Endothelial cell of umbilical vein (primary cell): ENCODE measurements at regions not wholly inside any gene's neighbourhood (a gene's known extent, or its start where the extent isn't known, plus 50 kb on each side); places are given as distances from the start of the nearest gene placed in this dataset.

ENCODE experiments used
- CTCF ChIP-seq, 2 donors: IDR thresholded peaks; 1 replicate in 1 of 2; 2 replicates in 1 of 2; pipeline ENCODE4 v1.5.1; 2011; ENCODE audit warnings: low read length in 2 of 2, mild to moderate bottlenecking in 2 of 2, moderate library complexity in 2 of 2, control low read depth in 1 of 2, inconsistent platforms in 1 of 2, low read depth in 1 of 2; ENCODE audit not compliant: insufficient read depth in 1 of 2; ENCODE audit errors: extremely low read depth in 1 of 2
- EZH2 ChIP-seq: IDR thresholded peaks from 2 replicates; pipeline ENCODE4 v1.6.1; 2012; ENCODE audit warnings: borderline replicate concordance, low read depth, mild to moderate bottlenecking, moderate library complexity, low read length, inconsistent platforms; ENCODE audit not compliant: severe bottlenecking
- GATA2 ChIP-seq: IDR thresholded peaks from 2 replicates; pipeline ENCODE4 v1.7.0; 2011; ENCODE audit warnings: low read depth, mild to moderate bottlenecking, moderate library complexity, mixed read lengths, low read length; ENCODE audit not compliant: insufficient read length, insufficient read depth
- JUN ChIP-seq: IDR thresholded peaks from 2 replicates; pipeline ENCODE4 v1.6.1; 2011; ENCODE audit warnings: borderline replicate concordance, low read depth; ENCODE audit not compliant: insufficient read length, insufficient read depth
- MAX ChIP-seq: IDR thresholded peaks from 2 replicates; pipeline ENCODE4 v1.6.1; 2011; ENCODE audit not compliant: insufficient read depth, insufficient read length
- POLR2A ChIP-seq: IDR thresholded peaks from 2 replicates; pipeline ENCODE4 v1.6.1; 2012; ENCODE audit warnings: low read depth, mild to moderate bottlenecking, control low read depth, low read length
- POLR2AphosphoS5 ChIP-seq: IDR thresholded peaks from 2 replicates; pipeline ENCODE4 v1.6.1; 2012; ENCODE audit warnings: low read depth, mild to moderate bottlenecking, control low read depth, low read length, moderate library complexity; ENCODE audit not compliant: insufficient read depth

GRCh38 chr5:44663991-44664710, 144.6 kb upstream of the MRPS30 start:
- TF ChIP-seq GATA2, result no peak
- TF ChIP-seq POLR2A, result no peak
- TF ChIP-seq CTCF (IDR thresholded peaks at IDR 0.05; ENCODE audit: extremely low read depth in 1 of 2, insufficient read depth in 1 of 2, low read depth in 1 of 2, low read length in 2 of 2), result no peak
- no peak for TF ChIP-seq EZH2
- TF ChIP-seq POLR2AphosphoS5, result no peak
- no peak for TF ChIP-seq JUN
- no peak for TF ChIP-seq MAX
